MM.1S (cell line): ENCODE measurements at regions not wholly inside any gene's neighbourhood (a gene's known extent, or its start where the extent isn't known, plus 50 kb on each side); places are given as distances from the start of the nearest gene placed in this dataset.

Experiments used
- DNase-seq: peaks from one replicate; pipeline ENCODE4 v3.0.0-alpha.2; 2015
- H2AFZ ChIP-seq: fragments of 300-600 bp; sonication (generic); 2 replicates; pipeline ENCODE4 v1.6.0; 2016; ENCODE audit warnings: antibody characterized with exemption, low read length
- H3F3A ChIP-seq: fragments of 300-600 bp; sonication (generic); 2 replicates; pipeline ENCODE4 v1.6.1; 2016; ENCODE audit warnings: mild to moderate bottlenecking, antibody characterized with exemption, low read length, moderate library complexity, mixed read lengths; ENCODE audit not compliant: insufficient read depth
- H3K27ac ChIP-seq: fragments of 300-600 bp; sonication (generic); 2 replicates; pipeline ENCODE4 v1.5.1; 2016; ENCODE audit warnings: mild to moderate bottlenecking, low read length
- H3K27me3 ChIP-seq: fragments of 300-600 bp; sonication (generic); replicated peaks from 2 replicates; pipeline ENCODE4 v1.6.0; 2016; ENCODE audit warnings: low read length; ENCODE audit not compliant: insufficient read depth
- H3K36me3 ChIP-seq: fragments of 300-600 bp; sonication (generic); replicated peaks from 2 replicates; pipeline ENCODE4 v1.6.1; 2016; ENCODE audit warnings: mild to moderate bottlenecking, low read length, mixed read lengths; ENCODE audit not compliant: insufficient read depth
- H3K4me1 ChIP-seq: fragments of 300-600 bp; sonication (generic); 2 replicates; pipeline ENCODE4 v1.6.1; 2016; ENCODE audit warnings: low read length, mixed read lengths
- H3K4me2 ChIP-seq: fragments of 300-600 bp; sonication (generic); 2 replicates; pipeline ENCODE4 v1.6.0; 2016; ENCODE audit warnings: low read depth, low read length
- H3K4me3 ChIP-seq: fragments of 300-600 bp; sonication (generic); 2 replicates; pipeline ENCODE4 v1.5.1; 2016; ENCODE audit warnings: low read length, mixed read lengths
- H3K79me2 ChIP-seq: fragments of 300-600 bp; sonication (generic); 2 replicates; pipeline ENCODE4 v1.6.1; 2016; ENCODE audit warnings: mixed run types, low read length, mixed read lengths
- H3K9ac ChIP-seq: fragments of 300-600 bp; sonication (generic); 2 replicates; pipeline ENCODE4 v1.6.1; 2016; ENCODE audit warnings: low read length, mixed read lengths
- H3K9me2 ChIP-seq: fragments of 300-600 bp; sonication (generic); replicated peaks from 2 replicates; pipeline ENCODE4 v1.6.1; 2016; ENCODE audit warnings: mild to moderate bottlenecking, low read length, mixed read lengths; ENCODE audit not compliant: insufficient read depth
- H3K9me3 ChIP-seq: fragments of 300-600 bp; sonication (generic); replicated peaks from 2 replicates; pipeline ENCODE4 v1.6.1; 2016; ENCODE audit warnings: mild to moderate bottlenecking, low read length, mixed read lengths; ENCODE audit not compliant: insufficient read depth
- H4K20me1 ChIP-seq: fragments of 300-600 bp; sonication (generic); 2 replicates; pipeline ENCODE4 v1.6.1; 2016; ENCODE audit warnings: mild to moderate bottlenecking, low read length, moderate library complexity, mixed read lengths; ENCODE audit not compliant: insufficient read depth
- CTCF ChIP-seq: fragments of 300-600 bp; sonication (generic); IDR thresholded peaks from 2 replicates; pipeline ENCODE4 v1.5.1; 2016; ENCODE audit warnings: antibody characterized with exemption, low read length, mixed read lengths
- EZH2 ChIP-seq: fragments of 300-600 bp; sonication (generic); optimal IDR thresholded peaks from 2 replicates; pipeline ENCODE3; 2017; ENCODE audit warnings: low read depth, mild to moderate bottlenecking, antibody characterized with exemption, low read length, mixed read lengths
- EZH2phosphoT487 ChIP-seq: fragments of 300-600 bp; sonication (generic); IDR thresholded peaks from 2 replicates; pipeline ENCODE4 v1.6.1; 2018; ENCODE audit warnings: antibody characterized with exemption, low read length

- no peaks in the 10 kb centered on the region for H3K27me3 ChIP-seq
- no peak overlapping the region for H3K27ac ChIP-seq
- no peak for DNase-seq
- H4K20me1 ChIP-seq: no peaks in the 10 kb centered on the region
- H3K9ac ChIP-seq: no peak overlapping the region
- H3K36me3 ChIP-seq: no peaks in the 10 kb centered on the region
- no peak overlapping the region for H3K4me3 ChIP-seq
- no peak overlapping the region for H2AFZ ChIP-seq
- no peaks in the 10 kb centered on the region for H3K9me3 ChIP-seq
- no peak overlapping the region for H3K4me2 ChIP-seq
- no peaks in the 10 kb centered on the region for H3K9me2 ChIP-seq
- no peaks in the 10 kb centered on the region for H3F3A ChIP-seq
- TF ChIP-seq CTCF (no peak), EZH2phosphoT487 (no peak), EZH2 (no peak)
- H3K4me1 ChIP-seq: no peaks in the 10 kb centered on the region
- H3K79me2 ChIP-seq: no peaks in the 10 kb centered on the region
Measured at GRCh38 chr15:31508656-31509055, 182.0 kb downstream of the KLF13 start.

- H3K4me2 ChIP-seq: no peak overlapping the region
- H3F3A ChIP-seq: no peaks in the 10 kb centered on the region
- H3K4me1 ChIP-seq: no peaks in the 10 kb centered on the region
- no peak overlapping the region for H2AFZ ChIP-seq
- no peaks in the 10 kb centered on the region for H3K79me2 ChIP-seq
- no peak overlapping the region for H3K9ac ChIP-seq
- no peaks in the 10 kb centered on the region for H3K9me2 ChIP-seq
- no peaks in the 10 kb centered on the region for H4K20me1 ChIP-seq
- no peaks in the 10 kb centered on the region for H3K27me3 ChIP-seq
- TF ChIP-seq EZH2: no peak
- no peak for TF ChIP-seq CTCF
- TF ChIP-seq EZH2phosphoT487: no peak
- no peaks in the 10 kb centered on the region for H3K9me3 ChIP-seq
- no peak overlapping the region for H3K4me3 ChIP-seq
- H3K27ac ChIP-seq: no peak overlapping the region
- no peaks in the 10 kb centered on the region for H3K36me3 ChIP-seq
- no peak for DNase-seq
Measured at GRCh38 chr15:31510057-31510456, 183.4 kb downstream of the KLF13 start.

- Histone ChIP-seq H3K27me3 (no peaks in the 10 kb centered on the region), H3K9ac (no peak overlapping the region), H3K9me2 (no peaks in the 10 kb centered on the region), H4K20me1 (no peaks in the 10 kb centered on the region), H3F3A (no peaks in the 10 kb centered on the region), H3K9me3 (no peaks in the 10 kb centered on the region), H3K27ac (no peak overlapping the region), H2AFZ (no peak overlapping the region), H3K4me3 (no peak overlapping the region), H3K4me2 (no peak overlapping the region), H3K4me1 (no peaks in the 10 kb centered on the region), H3K79me2 (no peaks in the 10 kb centered on the region), H3K36me3 (no peaks in the 10 kb centered on the region)
- no peak for TF ChIP-seq CTCF
- TF ChIP-seq EZH2: no peak
- no peak for TF ChIP-seq EZH2phosphoT487
- DNase-seq: no peak
Measured at GRCh38 chr15:31511707-31512310, 185.2 kb downstream of the KLF13 start.
